Neural cell (in vitro differentiated cells): ENCODE measurements at regions not wholly inside any gene's neighbourhood (a gene's known extent, or its start where the extent isn't known, plus 50 kb on each side); places are given as distances from the start of the nearest gene placed in this dataset.

Experiments used
- H2AFZ ChIP-seq: fragments of 200-600, 300-800 bp; sonication (generic), shearing (Covaris generic); 2 replicates; pipeline ENCODE4 v1.6.0; 2014; ENCODE audit warnings: low read depth, mild to moderate bottlenecking, antibody characterized with exemption, low read length, moderate library complexity
- H3F3A ChIP-seq: fragments of 200-600 bp; shearing (Covaris generic); 2 replicates; pipeline ENCODE4 v1.6.1; 2016; ENCODE audit warnings: mild to moderate bottlenecking, moderate library complexity, mixed read lengths, antibody characterized with exemption, low read length; ENCODE audit not compliant: insufficient read depth, poor library complexity, severe bottlenecking
- H3K27ac ChIP-seq: fragments of 200-600, 300-800 bp; sonication (generic), shearing (Covaris generic); 2 replicates; pipeline ENCODE4 v1.5.1; 2014; ENCODE audit warnings: mild to moderate bottlenecking, low read length, moderate library complexity
- H3K27me3 ChIP-seq: fragments of 300-800, 200-600 bp; sonication (generic), shearing (Covaris generic); 2 replicates; pipeline ENCODE4 v1.6.0; 2014; ENCODE audit warnings: mild to moderate bottlenecking, low read depth, low read length, moderate library complexity; ENCODE audit not compliant: insufficient read depth
- H3K36me3 ChIP-seq: fragments of 300-800, 200-600 bp; sonication (generic), shearing (Covaris generic); 2 replicates; pipeline ENCODE4 v1.5.1; 2014; ENCODE audit warnings: mild to moderate bottlenecking, antibody characterized with exemption, low read length, moderate library complexity; ENCODE audit not compliant: insufficient read depth
- H3K4me2 ChIP-seq: fragments of 300-800, 200-600 bp; sonication (generic), shearing (Covaris generic); 2 replicates; pipeline ENCODE4 v1.6.0; 2014; ENCODE audit warnings: mild to moderate bottlenecking, low read length
- H3K4me3 ChIP-seq: fragments of 300-800, 200-600 bp; sonication (generic), shearing (Covaris generic); 2 replicates; pipeline ENCODE4 v1.5.1; 2014; ENCODE audit warnings: mild to moderate bottlenecking, low read length, moderate library complexity
- H3K79me2 ChIP-seq: fragments of 200-600 bp; shearing (Covaris generic); replicated peaks from 2 replicates; pipeline ENCODE4 v1.6.0; 2014; ENCODE audit warnings: mild to moderate bottlenecking, low read length, moderate library complexity; ENCODE audit not compliant: insufficient read depth
- H3K9ac ChIP-seq: fragments of 300-800, 200-600 bp; sonication (generic), shearing (Covaris generic); 2 replicates; pipeline ENCODE4 v1.6.1; 2016; ENCODE audit warnings: mild to moderate bottlenecking, low read length, mixed read lengths
- H3K9me2 ChIP-seq: fragments of 200-600 bp; shearing (Covaris generic); 2 replicates; pipeline ENCODE4 v1.6.1; 2016; ENCODE audit warnings: mild to moderate bottlenecking, low read length, mixed read lengths; ENCODE audit not compliant: insufficient read depth
- H3K9me3 ChIP-seq: fragments of 200-600, 300-800 bp; sonication (generic), shearing (Covaris generic); 2 replicates; pipeline ENCODE4 v1.6.1; 2016; ENCODE audit warnings: mild to moderate bottlenecking, mixed run types, low read length, moderate library complexity, mixed read lengths
- H4K20me1 ChIP-seq: fragments of 200-600 bp; shearing (Covaris generic); 2 replicates; pipeline ENCODE4 v1.6.1; 2016; ENCODE audit warnings: mild to moderate bottlenecking, mixed run types; ENCODE audit not compliant: insufficient read depth
- CTCF ChIP-seq: fragments of 450-650 bp; IDR thresholded peaks from 2 replicates; pipeline ENCODE4 v1.5.1; 2014; ENCODE audit warnings: antibody characterized with exemption, mild to moderate bottlenecking, moderate library complexity; ENCODE audit not compliant: poor library complexity, severe bottlenecking
- EP300 ChIP-seq: fragments of 450-650 bp; conservative IDR thresholded peaks from 2 replicates; pipeline ENCODE4 v1.6.1; 2014; ENCODE audit warnings: antibody characterized with exemption, mild to moderate bottlenecking, moderate library complexity; ENCODE audit not compliant: poor library complexity, severe bottlenecking
- EZH2 ChIP-seq: fragments of 200-600, 300-800 bp; shearing (Covaris generic), sonication (generic); IDR thresholded peaks from 2 replicates; pipeline ENCODE4 v1.6.1; 2014; ENCODE audit warnings: antibody characterized with exemption, low read length, borderline replicate concordance, mild to moderate bottlenecking; ENCODE audit not compliant: insufficient read depth, poor library complexity, severe bottlenecking
- MXI1 ChIP-seq: fragments of 450-650 bp; conservative IDR thresholded peaks from 2 replicates; pipeline ENCODE4 v1.6.1; 2014; ENCODE audit warnings: antibody characterized with exemption, mild to moderate bottlenecking; ENCODE audit not compliant: poor library complexity, severe bottlenecking
- POLR2AphosphoS5 ChIP-seq: IDR thresholded peaks from 2 replicates; pipeline ENCODE4 v1.6.1; 2012
- RAD21 ChIP-seq: fragments of 450-650 bp; conservative IDR thresholded peaks from 2 replicates; pipeline ENCODE4 v1.6.1; 2014; ENCODE audit warnings: antibody characterized with exemption, mild to moderate bottlenecking, moderate library complexity
- REST ChIP-seq: IDR thresholded peaks from 2 replicates; pipeline ENCODE4 v1.6.1; 2012; ENCODE audit warnings: borderline replicate concordance
- SMC3 ChIP-seq: fragments of 450-650 bp; conservative IDR thresholded peaks from 2 replicates; pipeline ENCODE4 v1.6.1; 2014; ENCODE audit warnings: antibody characterized with exemption, mild to moderate bottlenecking, moderate library complexity; ENCODE audit not compliant: poor library complexity

GRCh38 chr16:87227296-87227951 is 89.8 kb downstream of the C16orf95 start:
- Histone ChIP-seq H3K9ac (no peak overlapping the region), H3K36me3 (no peaks in the 10 kb centered on the region), H3K27me3 (no peaks in the 10 kb centered on the region), H3K9me2 (no peaks in the 10 kb centered on the region), H3K79me2 (no peaks in the 10 kb centered on the region), H3K27ac (no peak overlapping the region), H3K4me3 (no peak overlapping the region), H3K9me3 (no peaks in the 10 kb centered on the region), H2AFZ (no peak overlapping the region), H3F3A (no peaks in the 10 kb centered on the region), H4K20me1 (no peaks in the 10 kb centered on the region), H3K4me2 (no peak overlapping the region)
- TF ChIP-seq RAD21 (no peak), REST (no peak), CTCF (no peak), SMC3 (no peak), EP300 (no peak), POLR2AphosphoS5 (no peak), EZH2 (no peak)

GRCh38 chr16:87228363-87228762 is 88.8 kb downstream of the C16orf95 start:
- Histone ChIP-seq H3K27me3 (no peaks in the 10 kb centered on the region), H3K9me2 (no peaks in the 10 kb centered on the region), H3K36me3 (no peaks in the 10 kb centered on the region), H3K4me2 (no peak overlapping the region), H3K9ac (no peak overlapping the region), H4K20me1 (no peaks in the 10 kb centered on the region), H2AFZ (no peak overlapping the region), H3K79me2 (no peaks in the 10 kb centered on the region), H3K9me3 (no peaks in the 10 kb centered on the region), H3F3A (no peaks in the 10 kb centered on the region), H3K27ac (no peak overlapping the region), H3K4me3 (no peak overlapping the region)
- no peak for TF ChIP-seq EZH2
- TF ChIP-seq REST = no peak
- no peak for TF ChIP-seq MXI1
